ENCODE measurements at regions not wholly inside any gene's neighbourhood (a gene's known extent, or its start where the extent isn't known, plus 50 kb on each side); places are given as distances from the start of the nearest gene placed in this dataset.

DNA sequence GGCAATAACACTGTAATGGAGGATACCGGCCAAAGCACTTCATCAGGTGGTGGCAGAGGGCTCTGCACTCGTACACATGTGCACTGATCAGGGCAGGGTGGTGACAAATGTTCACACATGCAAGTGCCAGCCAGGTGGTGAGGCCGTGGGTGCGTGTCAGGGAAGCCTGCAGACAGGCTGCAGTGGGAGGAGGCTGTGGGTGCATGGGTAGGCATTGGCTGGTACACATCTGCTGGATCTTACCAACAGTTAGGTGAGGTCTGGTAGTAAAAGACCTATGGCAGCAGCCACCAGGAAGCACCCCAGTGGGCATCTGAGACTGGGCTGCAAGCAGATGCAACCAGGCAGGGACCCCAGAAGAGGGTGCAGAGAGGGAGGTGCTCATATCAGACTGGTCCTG, 65.3 kb downstream of the PDE6H start:
- TF ChIP-seq CTCF (conservative IDR thresholded peaks at IDR 0.05 in 1 of 2, IDR thresholded peaks at IDR 0.05 in 1 of 2; ENCODE audit: low read depth in 1 of 2, low read length in 2 of 2) (no peak), EZH2 (IDR thresholded peaks at IDR 0.05; ENCODE audit: low read length, missing control alignments) (no peak)
